H1 (cell line): ENCODE measurements at regions not wholly inside any gene's neighbourhood (a gene's known extent, or its start where the extent isn't known, plus 50 kb on each side); places are given as distances from the start of the nearest gene placed in this dataset.

Source experiments
- CTCF ChIA-PET: fragments of 300-600 bp; sonication (Branson Sonifier 250); formaldehyde crosslinking; loops from one replicate; lab custom pipeline; 2021; ENCODE audit not compliant: partially characterized antibody; lab: Charles Lee
- POLR2A ChIA-PET: fragments of 300-600 bp; sonication (Branson Sonifier 250); formaldehyde crosslinking; loops from one replicate; lab custom pipeline; 2021; ENCODE audit warnings: inconsistent platforms; ENCODE audit not compliant: partially characterized antibody; lab: Charles Lee
- DNase-seq, 2 experiments: peaks; one replicate each; pipeline versions ENCODE4 v3.0.0 to v3.0.0-alpha.2; 2010 to 2022; ENCODE audit warnings: low spot score in 2 of 2, low read depth in 1 of 2, mixed read lengths in 1 of 2
- FAIRE-seq: peaks from 2 replicates; lab custom pipeline; 2011; peaks lifted over from hg19 to GRCh38; lab: Jason Lieb, UNC
- H2AFZ ChIP-seq: 2 replicates; pipeline ENCODE4 v1.8.1; 2012; ENCODE audit warnings: low read length, inconsistent platforms
- H2AK5ac ChIP-seq: 2 replicates; pipeline ENCODE4 v1.6.1; 2013; ENCODE audit warnings: low read depth, low read length
- H2BK120ac ChIP-seq: replicated peaks from 2 replicates; pipeline ENCODE3; 2013; ENCODE audit warnings: low read depth, low read length, inconsistent platforms
- H2BK12ac ChIP-seq: 2 replicates; pipeline ENCODE4 v1.6.1; 2013; ENCODE audit warnings: low read depth, low read length
- H2BK15ac ChIP-seq: 2 replicates; pipeline ENCODE4 v1.6.1; 2013; ENCODE audit warnings: low read length
- H2BK20ac ChIP-seq: 2 replicates; pipeline ENCODE4 v1.6.1; 2013; ENCODE audit warnings: low read length
- H2BK5ac ChIP-seq: 2 replicates; pipeline ENCODE4 v1.6.1; 2013; ENCODE audit warnings: low read depth, low read length
- H3K14ac ChIP-seq: 2 replicates; pipeline ENCODE4 v1.6.1; 2013; ENCODE audit warnings: inconsistent platforms; ENCODE audit not compliant: insufficient read length
- H3K18ac ChIP-seq: 2 replicates; pipeline ENCODE4 v1.6.1; 2013; ENCODE audit warnings: low read length; ENCODE audit errors: extremely low read depth
- H3K23ac ChIP-seq: 2 replicates; pipeline ENCODE4 v1.6.1; 2013; ENCODE audit warnings: inconsistent platforms; ENCODE audit not compliant: insufficient read length
- H3K23me2 ChIP-seq: 2 replicates; pipeline ENCODE4 v1.6.1; 2013; ENCODE audit warnings: low read depth, low read length
- H3K27ac ChIP-seq: 2 replicates; pipeline ENCODE4 v1.6.1; 2011; ENCODE audit warnings: low read depth, low read length, inconsistent platforms
- H3K27me3 ChIP-seq, 4 experiments: replicated peaks in 1 of 4; 1 replicate in 1 of 4; 2 replicates in 3 of 4; pipeline versions ENCODE4 v1.6.1 to v1.8.1; 2011 to 2013; ENCODE audit warnings: low read length in 3 of 4, mild to moderate bottlenecking in 3 of 4, inconsistent platforms in 2 of 4, mixed read lengths in 2 of 4, moderate library complexity in 1 of 4; ENCODE audit not compliant: control insufficient read depth in 3 of 4, insufficient read depth in 3 of 4; ENCODE audit errors: extremely low read depth in 1 of 4
- H3K36me3 ChIP-seq, 4 experiments: 2 replicates each; pipeline versions ENCODE4 v1.6.1 to v1.8.1; 2011 to 2013; ENCODE audit warnings: mild to moderate bottlenecking in 4 of 4, low read length in 3 of 4, moderate library complexity in 2 of 4, control low read depth in 1 of 4, inconsistent platforms in 1 of 4; ENCODE audit not compliant: insufficient read depth in 4 of 4, control insufficient read depth in 2 of 4
- H3K4ac ChIP-seq: replicated peaks from 2 replicates; pipeline ENCODE3; 2013; ENCODE audit warnings: low read length, low read depth, mixed read lengths, inconsistent platforms; ENCODE audit not compliant: insufficient read length
- H3K4me1 ChIP-seq, 4 experiments: replicated peaks in 1 of 4; 1 replicate in 1 of 4; 2 replicates in 3 of 4; pipeline versions ENCODE4 v1.6.1 to v1.8.1; 2011 to 2013; ENCODE audit warnings: low read length in 3 of 4, inconsistent platforms in 2 of 4, mixed read lengths in 1 of 4; ENCODE audit not compliant: insufficient read depth in 4 of 4, control insufficient read depth in 3 of 4
- H3K4me2 ChIP-seq, 2 experiments: 2 replicates each; pipeline versions ENCODE4 v1.6.1 to v1.8.1; 2011 to 2013; ENCODE audit warnings: low read depth in 2 of 2, low read length in 2 of 2, control low read depth in 1 of 2, inconsistent platforms in 1 of 2, mild to moderate bottlenecking in 1 of 2; ENCODE audit not compliant: insufficient read depth in 1 of 2
- H3K4me3 ChIP-seq, 4 experiments: fragments of 200-600, 300-600 bp in 1 of 4; sonication (generic), shearing (Covaris generic), sonication (Bioruptor Twin) in 1 of 4; 2 replicates each; pipeline versions ENCODE4 v1.5.1 to v1.8.1; 2011 to 2016; ENCODE audit warnings: low read length in 4 of 4, low read depth in 3 of 4, control low read depth in 2 of 4, inconsistent platforms in 2 of 4, mild to moderate bottlenecking in 2 of 4, mixed read lengths in 1 of 4, moderate library complexity in 1 of 4; ENCODE audit not compliant: insufficient read depth in 2 of 4; ENCODE audit errors: extremely low read depth in 1 of 4
- H3K56ac ChIP-seq: replicated peaks from 2 replicates; pipeline ENCODE3; 2013; ENCODE audit warnings: low read depth, mild to moderate bottlenecking, mixed read lengths, low read length, inconsistent platforms; ENCODE audit not compliant: insufficient read length
- H3K79me1 ChIP-seq: 2 replicates; pipeline ENCODE4 v1.6.1; 2013; ENCODE audit warnings: low read depth, low read length, control low read depth
- H3K79me2 ChIP-seq, 2 experiments: 2 replicates each; pipeline versions ENCODE4 v1.6.1 to v1.8.1; 2012 to 2013; ENCODE audit warnings: low read length in 2 of 2, mild to moderate bottlenecking in 2 of 2, inconsistent platforms in 1 of 2; ENCODE audit not compliant: insufficient read depth in 2 of 2, control insufficient read depth in 1 of 2
- H3K9ac ChIP-seq, 4 experiments: replicated peaks in 1 of 4; 1 replicate in 1 of 4; 2 replicates in 3 of 4; pipeline versions ENCODE4 v1.6.1 to v1.8.1; 2011 to 2013; ENCODE audit warnings: low read depth in 3 of 4, low read length in 3 of 4, control low read depth in 2 of 4, mild to moderate bottlenecking in 2 of 4, moderate library complexity in 2 of 4, inconsistent platforms in 1 of 4; ENCODE audit errors: extremely low read depth in 1 of 4
- H3K9me3 ChIP-seq, 2 experiments: 2 replicates each; pipeline versions ENCODE4 v1.6.1 to v1.8.1; 2012 to 2013; ENCODE audit warnings: mild to moderate bottlenecking in 2 of 2, moderate library complexity in 2 of 2, control low read depth in 1 of 2, inconsistent platforms in 1 of 2, low read depth in 1 of 2, low read length in 1 of 2, mixed read lengths in 1 of 2; ENCODE audit not compliant: insufficient read depth in 2 of 2
- H4K20me1 ChIP-seq, 2 experiments: replicated peaks in 1 of 2; 2 replicates each; pipeline versions ENCODE3 to v1.8.1; 2011 to 2013; ENCODE audit warnings: inconsistent platforms in 2 of 2, low read length in 2 of 2, mild to moderate bottlenecking in 1 of 2; ENCODE audit not compliant: insufficient read depth in 2 of 2, control insufficient read depth in 1 of 2
- H4K5ac ChIP-seq: 2 replicates; pipeline ENCODE4 v1.6.1; 2013; ENCODE audit warnings: low read length, low read depth, mixed read lengths, inconsistent platforms; ENCODE audit not compliant: insufficient read length
- H4K8ac ChIP-seq: 2 replicates; pipeline ENCODE4 v1.8.0; 2013; ENCODE audit warnings: mild to moderate bottlenecking, moderate library complexity, low read length, inconsistent platforms; ENCODE audit not compliant: insufficient read depth; ENCODE audit errors: extremely low read depth
- H4K91ac ChIP-seq: replicated peaks from 2 replicates; pipeline ENCODE3; 2013; ENCODE audit warnings: low read length, mixed read lengths, inconsistent platforms; ENCODE audit not compliant: insufficient read length
- CHD2 ChIP-seq: IDR thresholded peaks from 2 replicates; pipeline ENCODE4 v1.6.1; 2012; ENCODE audit warnings: low read length, improper control_type of control experiment
- NANOG ChIP-seq: IDR thresholded peaks from 2 replicates; pipeline ENCODE4 v1.6.1; 2011; ENCODE audit warnings: low read length, low read depth, mild to moderate bottlenecking, inconsistent platforms; ENCODE audit not compliant: insufficient read depth, poor library complexity, severe bottlenecking
- NRF1 ChIP-seq: IDR thresholded peaks from 2 replicates; pipeline ENCODE4 v1.6.1; 2011; ENCODE audit warnings: mild to moderate bottlenecking, low read depth, low read length, improper control_type of control experiment
- SIN3A ChIP-seq, 2 experiments: IDR thresholded peaks in 1 of 2; conservative IDR thresholded peaks in 1 of 2; 2 replicates each; pipeline ENCODE4 v1.6.1; 2011 to 2012; ENCODE audit warnings: low read length in 2 of 2, improper control_type of control experiment in 1 of 2, low read depth in 1 of 2, mild to moderate bottlenecking in 1 of 2
- YY1 ChIP-seq: IDR thresholded peaks from 2 replicates; pipeline ENCODE4 v1.6.1; 2011; ENCODE audit warnings: low read depth, mild to moderate bottlenecking, low read length
- WGBS, 2 experiments: shearing (Covaris generic) in 1 of 2; methylation state at CpG; one replicate each; pipeline versions ENCODE4 v1.1.6 to v1.1.7; 2013 to 2015; ENCODE audit warnings: low lambda C conversion rate in 2 of 2, mixed read lengths in 2 of 2, inconsistent platforms in 1 of 2, low coverage in 1 of 2, missing lambda C conversion rate in 1 of 2; ENCODE audit not compliant: insufficient replicate concordance in 2 of 2, insufficient coverage in 1 of 2, insufficient read length in 1 of 2; ENCODE audit errors: extremely low coverage in 1 of 2, missing lambda C conversion rate in 1 of 2; 5-methylcytosine and 5-hydroxymethylcytosine counted together

GRCh38 chr7:49645296-49645695 is 128.1 kb upstream of the VWC2 start:
- Histone ChIP-seq H3K56ac (no peak overlapping the region), H3K79me2 (no peaks in the 10 kb centered on the region), H3K4me3 (no peak overlapping the region), H4K20me1 (no peaks in the 10 kb centered on the region), H3K79me1 (no peaks in the 10 kb centered on the region), H2BK120ac (no peak overlapping the region), H2AFZ (peak overlapping the region; percentile 77), H3K23me2 (no peaks in the 10 kb centered on the region), H3K9me3 (peaks cover 10 to 17% of the 10 kb centered on the region in 2 experiments; a peak in 3 of 4 replicates), H4K5ac (no peak overlapping the region), H3K27me3 (no peaks in the 10 kb centered on the region), H3K9ac (no peak overlapping the region), H4K8ac (no peak overlapping the region), H3K4me1 (peaks cover 0 to 11% (median 4%) of the 10 kb centered on the region in 4 experiments; a peak in 2 of 7 replicates), H3K27ac (no peak overlapping the region), H4K91ac (no peak overlapping the region), H2BK20ac (no peak overlapping the region), H3K36me3 (0 out of 8 replicates have a peak, but pooled peaks cover 0 to 3% (median 0%) of the 10 kb centered on the region in 4 experiments), H2AK5ac (no peak overlapping the region), H2BK5ac (no peak overlapping the region), H3K4me2 (no peak overlapping the region), H3K23ac (no peak overlapping the region), H3K18ac (no peak overlapping the region)
- POLR2A ChIA-PET: no interaction called here
- FAIRE-seq: no peak
- DNase-seq: no peak
- WGBS, 2 experiments: 79% methylated on average over 3 of the region's 3 CpGs; no CpG with 5 or more reads in 1 of the 2 experiments
- peak; percentile 60; the same call in 1 of the 2 replicates for TF ChIP-seq YY1
- TF ChIP-seq NANOG: no peak
- TF ChIP-seq SIN3A (conservative IDR thresholded peaks at IDR 0.05 in 1 of 2, IDR thresholded peaks at IDR 0.05 in 1 of 2; ENCODE audit: low read depth in 1 of 2, low read length in 2 of 2): no peak
- TF ChIP-seq CHD2: no peak
- TF ChIP-seq NRF1: no peak
- TF ChIP-seq, all 59 proteins: peak for 1
- Histone ChIP-seq H3K14ac (no peak overlapping the region), H2BK15ac (no peak overlapping the region), H3K4ac (no peak overlapping the region), H2BK12ac (no peak overlapping the region)
- CTCF ChIA-PET: interaction anchor here (1.1 to 1.2 kb wide), 2 partner anchors 9 to 146 kb away, joined by 4 read pairs; no protein-coding TSS in a partner anchor
